AG04449 (cell line): ENCODE measurements at regions not wholly inside any gene's neighbourhood (a gene's known extent, or its start where the extent isn't known, plus 50 kb on each side); places are given as distances from the start of the nearest gene placed in this dataset.

Experiments used
- CTCF ChIA-PET: fragments of 350-600 bp; formaldehyde crosslinking; extraction: SDS; loops from one replicate; lab custom pipeline; 2021; ENCODE audit warnings: antibody characterized with exemption; lab: Yijun Ruan, JAX
- POLR2A ChIA-PET: fragments of 400-600, 350-600 bp; formaldehyde crosslinking; extraction: SDS; loops from one replicate; lab custom pipeline; 2020; ENCODE audit warnings: antibody characterized with exemption, inconsistent platforms; lab: Yijun Ruan, JAX
- DNase-seq: peaks from one replicate; pipeline ENCODE4 v3.0.0-alpha.2; 2010; ENCODE audit warnings: low read depth, low spot score
- H3K4me3 ChIP-seq: 2 replicates; pipeline ENCODE4 v1.5.1; 2011; ENCODE audit warnings: low read depth, mild to moderate bottlenecking, control low read depth, low read length
- TF ChIP-seq, protein P1 (sequence below): IDR thresholded peaks from one replicate; pipeline ENCODE4 v1.5.1; 2011; ENCODE audit warnings: mild to moderate bottlenecking, moderate library complexity, low read length, control low read depth, inconsistent platforms; ENCODE audit not compliant: insufficient read depth; ENCODE audit errors: missing control alignments

DNA sequence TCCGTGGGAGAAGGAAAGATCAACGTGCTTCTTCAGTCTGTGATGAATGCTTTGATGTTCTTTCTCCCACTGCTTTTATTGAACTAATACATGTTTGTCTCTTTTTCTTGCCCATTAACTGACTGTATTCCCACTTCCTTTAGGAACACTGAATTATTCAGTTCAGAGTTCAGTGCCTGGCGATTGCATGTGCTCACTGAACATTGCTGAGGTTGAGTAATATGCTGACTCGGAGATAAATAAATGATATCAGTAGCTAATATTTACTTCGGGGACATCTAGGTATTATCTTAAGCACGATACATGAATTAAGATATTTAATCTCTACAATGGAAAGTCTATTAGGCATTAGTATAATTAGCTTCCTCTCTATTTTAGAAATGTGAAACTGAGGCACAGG, 102.3 kb upstream of the OR5AK2 start:
- ChIA-PET POLR2A (no interaction called here), CTCF (no interaction called here)
- no peak overlapping the region for H3K4me3 ChIP-seq
- TF ChIP-seq, protein P1, sequence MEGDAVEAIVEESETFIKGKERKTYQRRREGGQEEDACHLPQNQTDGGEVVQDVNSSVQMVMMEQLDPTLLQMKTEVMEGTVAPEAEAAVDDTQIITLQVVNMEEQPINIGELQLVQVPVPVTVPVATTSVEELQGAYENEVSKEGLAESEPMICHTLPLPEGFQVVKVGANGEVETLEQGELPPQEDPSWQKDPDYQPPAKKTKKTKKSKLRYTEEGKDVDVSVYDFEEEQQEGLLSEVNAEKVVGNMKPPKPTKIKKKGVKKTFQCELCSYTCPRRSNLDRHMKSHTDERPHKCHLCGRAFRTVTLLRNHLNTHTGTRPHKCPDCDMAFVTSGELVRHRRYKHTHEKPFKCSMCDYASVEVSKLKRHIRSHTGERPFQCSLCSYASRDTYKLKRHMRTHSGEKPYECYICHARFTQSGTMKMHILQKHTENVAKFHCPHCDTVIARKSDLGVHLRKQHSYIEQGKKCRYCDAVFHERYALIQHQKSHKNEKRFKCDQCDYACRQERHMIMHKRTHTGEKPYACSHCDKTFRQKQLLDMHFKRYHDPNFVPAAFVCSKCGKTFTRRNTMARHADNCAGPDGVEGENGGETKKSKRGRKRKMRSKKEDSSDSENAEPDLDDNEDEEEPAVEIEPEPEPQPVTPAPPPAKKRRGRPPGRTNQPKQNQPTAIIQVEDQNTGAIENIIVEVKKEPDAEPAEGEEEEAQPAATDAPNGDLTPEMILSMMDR: no peak
- no peak for DNase-seq

GRCh38 chr11:56885854-56886253, 102.9 kb upstream of the OR5AK2 start:
- TF ChIP-seq, protein P1: no peak
- DNase-seq: no peak
- ChIA-PET CTCF (no interaction called here), POLR2A (no interaction called here)
- no peak overlapping the region for H3K4me3 ChIP-seq

DNA sequence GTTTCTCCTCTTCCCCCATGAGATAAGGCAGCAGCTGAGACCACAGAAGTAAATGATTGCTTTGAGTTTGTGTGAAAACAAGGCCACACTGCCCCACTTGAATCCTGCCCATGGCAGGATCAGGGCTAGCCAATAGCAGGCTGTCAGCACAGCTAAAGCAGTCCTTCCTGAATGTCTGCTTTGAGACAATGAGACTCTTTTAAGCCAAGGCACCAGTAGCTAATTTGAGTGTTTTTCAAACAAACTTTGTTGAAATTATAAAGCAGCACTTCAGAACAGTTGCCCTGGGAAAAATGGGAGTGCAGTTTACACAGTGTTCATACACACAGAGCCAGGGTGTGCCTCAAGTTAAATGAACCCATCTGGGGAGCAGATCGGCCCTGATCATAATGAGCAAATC, 103.5 kb upstream of the OR5AK2 start:
- CTCF ChIA-PET: no interaction called here
- DNase-seq: no peak

DNA sequence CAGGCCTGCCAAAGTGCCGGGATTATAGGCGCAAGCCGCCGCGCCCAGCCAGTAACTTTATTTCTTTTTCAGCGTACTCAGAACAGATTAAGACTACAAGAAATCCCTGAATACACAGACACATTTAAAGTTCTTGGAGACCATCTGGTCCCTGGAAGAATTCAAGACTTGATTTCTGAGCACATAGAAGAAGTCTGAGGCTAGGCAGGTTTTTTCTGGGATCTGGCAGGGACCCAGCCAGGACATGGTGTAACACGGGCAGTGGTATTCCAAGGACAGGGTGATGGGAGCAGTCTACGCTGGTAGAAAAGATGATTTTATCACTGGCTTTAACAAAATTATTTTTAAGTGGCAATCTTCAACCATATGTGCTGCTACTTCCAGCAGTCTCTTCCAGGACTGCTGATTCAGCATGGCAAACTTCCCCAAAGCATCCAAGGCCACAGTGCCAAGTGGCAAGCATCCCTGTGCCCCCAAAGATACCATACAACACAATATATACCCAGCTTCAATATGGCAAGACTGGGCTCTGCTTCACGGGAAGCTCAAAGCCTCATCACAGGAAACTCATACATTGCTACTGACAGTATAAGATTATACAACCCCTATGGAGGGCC, 105.2 kb upstream of the OR5AK2 start:
- POLR2A ChIA-PET: no interaction called here
- TF ChIP-seq, protein P1: no peak
- DNase-seq: no peak
- H3K4me3 ChIP-seq: no peak overlapping the region
- CTCF ChIA-PET: no interaction called here

More for the DNA sequence above, 103.5 kb upstream of the OR5AK2 start:
- H3K4me3 ChIP-seq: no peak overlapping the region
- POLR2A ChIA-PET: no interaction called here
- TF ChIP-seq, protein P1: no peak

DNA sequence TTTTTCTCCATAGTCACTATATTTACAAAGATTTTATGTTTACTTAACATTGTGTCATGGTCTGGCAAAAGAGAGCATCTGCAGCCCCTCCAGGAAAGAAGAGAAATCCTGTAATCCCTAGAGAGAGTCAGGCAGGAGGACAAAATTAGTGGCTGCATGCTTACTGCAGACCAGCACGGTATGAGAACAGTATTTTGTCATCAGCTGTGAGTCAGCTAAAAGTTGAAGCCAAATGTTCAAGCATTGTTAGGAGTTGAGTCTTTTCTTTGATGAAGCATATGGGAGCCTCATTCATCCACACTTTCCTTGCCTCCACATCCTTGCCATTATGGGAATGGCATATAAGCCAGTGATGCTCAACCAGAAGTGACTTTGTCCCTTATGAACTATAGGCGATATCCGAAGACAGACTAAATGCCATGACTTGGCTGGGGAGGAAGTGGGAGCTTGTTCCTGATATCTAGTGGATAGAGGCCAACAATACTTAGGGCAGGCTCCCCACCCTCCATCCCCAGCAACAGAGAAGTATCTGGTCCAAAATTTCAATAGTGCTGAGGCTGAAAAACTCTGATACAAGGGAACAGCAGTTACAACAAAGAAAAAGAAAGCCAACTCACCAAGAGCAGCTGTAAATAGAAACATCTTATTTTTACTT, 112.0 kb upstream of the OR5AK2 start:
- no peak overlapping the region for H3K4me3 ChIP-seq
- TF ChIP-seq, protein P1: no peak
- CTCF ChIA-PET: no interaction called here
- POLR2A ChIA-PET: no interaction called here
- no peak for DNase-seq

DNA sequence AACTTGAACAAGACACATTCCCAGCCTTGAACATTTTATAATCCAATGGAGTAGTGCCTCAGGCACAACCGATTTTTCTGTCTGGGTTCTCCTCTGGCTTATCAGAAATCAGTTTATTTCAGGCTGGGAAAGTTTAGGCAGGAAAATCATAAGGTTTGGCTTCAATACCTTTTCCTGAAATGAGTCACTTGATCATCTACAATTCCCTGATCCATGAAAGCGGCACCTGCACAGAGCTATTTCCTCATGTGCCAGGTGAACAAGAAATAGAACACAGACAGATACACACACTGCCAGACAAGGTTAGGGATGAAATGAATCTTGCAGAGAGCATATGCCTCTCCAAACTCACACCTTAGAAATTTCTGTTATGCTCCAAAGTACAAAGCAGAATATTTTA, 106.7 kb upstream of the OR9G4 start:
- DNase-seq: no peak
- ChIA-PET POLR2A (no interaction called here), CTCF (interaction anchor here (1.9 kb wide), 1 partner anchor 14 kb away, joined by 7 read pairs; no protein-coding TSS in a partner anchor)
- TF ChIP-seq, protein P1: no peak
- H3K4me3 ChIP-seq: no peak overlapping the region
